Ovary (tissue), 3 donors: ENCODE measurements at regions not wholly inside any gene's neighbourhood (a gene's known extent, or its start where the extent isn't known, plus 50 kb on each side); places are given as distances from the start of the nearest gene placed in this dataset.

Source experiments
- EP300 ChIP-seq: sonication (generic); formaldehyde crosslinking; IDR thresholded peaks from one replicate; pipeline ENCODE4 v1.6.1; 2017; ENCODE audit warnings: antibody characterized with exemption
- POLR2A ChIP-seq: fragments of 450-650 bp; IDR thresholded peaks from one replicate; pipeline ENCODE4 v1.6.1; 2017; ENCODE audit warnings: antibody characterized with exemption, mild to moderate bottlenecking, moderate library complexity
- TF ChIP-seq, protein P1 (sequence below), 3 donors: fragments of 450-650 bp in 2 of 3; fragments of 200-600 bp in 1 of 3; IDR thresholded peaks; one replicate each; pipeline versions ENCODE4 v1.5.1 to v1.8.0; 2016 to 2022; ENCODE audit warnings: antibody characterized with exemption in 3 of 3, mild to moderate bottlenecking in 1 of 3
- donor health status: DM: no; HTN: no; CAD: no.

DNA sequence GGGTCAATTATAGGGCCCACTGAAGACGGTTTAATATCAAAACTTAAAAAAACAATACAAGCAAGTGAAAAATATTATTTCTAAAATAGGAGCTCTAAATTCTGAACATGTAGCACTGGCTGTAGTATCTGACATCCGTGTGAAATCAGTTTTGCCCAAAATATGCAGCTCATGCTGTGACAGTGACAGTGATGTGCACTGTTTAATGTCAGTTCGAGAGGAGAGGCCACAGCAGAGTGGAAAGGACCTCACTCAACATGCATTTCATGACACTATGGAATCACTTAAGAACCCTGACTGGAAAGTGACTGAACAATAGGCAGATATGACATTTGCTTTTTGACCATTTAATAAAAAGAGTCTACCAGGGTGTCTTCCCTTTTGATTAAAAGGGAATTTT, 397.0 kb downstream of the FRK start:
- no peak for TF ChIP-seq POLR2A
- TF ChIP-seq, protein P1, sequence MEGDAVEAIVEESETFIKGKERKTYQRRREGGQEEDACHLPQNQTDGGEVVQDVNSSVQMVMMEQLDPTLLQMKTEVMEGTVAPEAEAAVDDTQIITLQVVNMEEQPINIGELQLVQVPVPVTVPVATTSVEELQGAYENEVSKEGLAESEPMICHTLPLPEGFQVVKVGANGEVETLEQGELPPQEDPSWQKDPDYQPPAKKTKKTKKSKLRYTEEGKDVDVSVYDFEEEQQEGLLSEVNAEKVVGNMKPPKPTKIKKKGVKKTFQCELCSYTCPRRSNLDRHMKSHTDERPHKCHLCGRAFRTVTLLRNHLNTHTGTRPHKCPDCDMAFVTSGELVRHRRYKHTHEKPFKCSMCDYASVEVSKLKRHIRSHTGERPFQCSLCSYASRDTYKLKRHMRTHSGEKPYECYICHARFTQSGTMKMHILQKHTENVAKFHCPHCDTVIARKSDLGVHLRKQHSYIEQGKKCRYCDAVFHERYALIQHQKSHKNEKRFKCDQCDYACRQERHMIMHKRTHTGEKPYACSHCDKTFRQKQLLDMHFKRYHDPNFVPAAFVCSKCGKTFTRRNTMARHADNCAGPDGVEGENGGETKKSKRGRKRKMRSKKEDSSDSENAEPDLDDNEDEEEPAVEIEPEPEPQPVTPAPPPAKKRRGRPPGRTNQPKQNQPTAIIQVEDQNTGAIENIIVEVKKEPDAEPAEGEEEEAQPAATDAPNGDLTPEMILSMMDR (IDR thresholded peaks at IDR 0.05): no peak
- TF ChIP-seq EP300: no peak
